ENCODE measurements at regions not wholly inside any gene's neighbourhood (a gene's known extent, or its start where the extent isn't known, plus 50 kb on each side); places are given as distances from the start of the nearest gene placed in this dataset.
"Not testable (repeated sequence)": the region's sequence is repeated elsewhere in the genome, so short reads cannot be mapped to it uniquely, and the experiment has no call there.

DNA sequence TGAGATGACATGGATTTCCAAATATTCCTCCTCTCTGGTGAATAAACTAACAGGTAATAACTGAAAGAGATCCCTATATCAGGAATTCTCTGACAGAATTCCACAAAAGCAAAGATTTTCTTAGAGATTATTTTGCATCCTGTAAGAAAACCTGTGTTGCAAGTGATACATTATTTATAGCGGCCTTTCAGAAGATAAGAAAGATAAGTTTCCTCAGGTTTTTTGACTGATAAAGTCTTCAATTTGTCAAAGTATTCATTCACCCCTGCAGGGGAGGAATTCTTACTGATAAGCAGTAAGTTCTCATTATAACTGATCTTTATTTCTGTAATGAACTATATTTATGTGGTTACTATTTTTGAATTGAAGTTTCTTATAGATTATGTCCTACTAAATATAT is 554.0 kb downstream of the ARL4A start:
- DNase-seq, result no peak

DNA sequence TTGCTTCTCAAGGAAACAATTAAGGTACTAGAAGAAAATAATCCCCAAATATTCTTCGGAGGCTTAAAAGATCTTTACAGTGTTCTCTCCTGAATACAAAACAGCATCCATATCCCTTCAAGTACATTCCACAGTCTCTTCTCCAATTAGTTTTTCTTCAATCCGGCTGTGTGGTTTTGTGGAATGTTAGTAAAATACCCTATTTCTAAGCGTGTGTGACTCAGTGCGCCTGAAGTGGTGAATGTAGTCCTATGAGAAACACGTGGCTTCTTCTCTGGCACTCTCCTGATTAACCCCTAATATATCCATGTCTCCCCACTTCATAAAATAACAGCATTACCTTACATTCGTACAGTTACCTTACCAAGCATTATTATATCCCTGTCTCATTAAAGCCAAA is 570.2 kb downstream of the ARL4A start:
- DNase-seq, result no peak

GRCh38 chr7:13258386-13258785 is 571.0 kb downstream of the ARL4A start:
- DNase-seq, result no peak

DNA sequence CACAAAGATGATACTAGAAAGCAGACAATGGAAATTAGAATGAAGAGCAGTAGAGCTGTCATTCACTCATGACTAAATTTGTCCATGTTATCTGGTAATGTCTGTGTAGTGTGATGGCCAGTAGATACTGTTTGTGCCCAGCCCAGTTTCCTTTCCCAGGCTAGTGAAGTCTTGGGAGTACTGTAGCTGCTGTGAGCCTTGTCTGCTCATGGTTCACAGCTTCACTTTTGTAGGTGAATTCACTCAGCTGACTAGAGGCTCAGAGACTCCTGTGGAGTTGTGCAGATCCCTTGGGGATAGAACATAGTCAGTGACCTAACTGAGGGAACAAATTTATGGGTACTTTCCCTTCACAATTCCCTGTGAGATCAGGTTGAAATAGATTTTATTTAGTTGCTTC is 572.5 kb downstream of the ARL4A start:
- DNase-seq, result no peak

GRCh38 chr7:13262929-13263530 is 575.6 kb downstream of the ARL4A start:
- peak; percentile 19 to 60 for DNase-seq

DNA sequence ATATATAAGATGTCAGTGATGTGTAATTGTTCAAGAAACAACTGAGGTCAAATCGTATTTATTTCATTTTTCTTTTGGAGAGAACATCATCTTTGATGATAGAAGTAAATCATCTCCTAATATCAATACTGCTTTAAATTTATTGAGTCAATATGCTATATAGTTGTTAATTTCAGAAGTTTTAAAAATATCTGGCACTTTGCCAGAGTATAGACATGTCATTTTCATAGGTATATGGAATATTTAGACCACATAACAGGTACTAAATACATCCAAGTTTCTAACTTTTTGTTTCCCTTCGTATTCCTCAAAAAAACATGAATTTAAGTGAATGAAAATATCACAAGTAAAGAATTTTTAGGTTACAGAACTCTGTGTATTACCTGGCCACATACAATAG is 577.8 kb downstream of the ARL4A start:
- no peak for DNase-seq

DNA sequence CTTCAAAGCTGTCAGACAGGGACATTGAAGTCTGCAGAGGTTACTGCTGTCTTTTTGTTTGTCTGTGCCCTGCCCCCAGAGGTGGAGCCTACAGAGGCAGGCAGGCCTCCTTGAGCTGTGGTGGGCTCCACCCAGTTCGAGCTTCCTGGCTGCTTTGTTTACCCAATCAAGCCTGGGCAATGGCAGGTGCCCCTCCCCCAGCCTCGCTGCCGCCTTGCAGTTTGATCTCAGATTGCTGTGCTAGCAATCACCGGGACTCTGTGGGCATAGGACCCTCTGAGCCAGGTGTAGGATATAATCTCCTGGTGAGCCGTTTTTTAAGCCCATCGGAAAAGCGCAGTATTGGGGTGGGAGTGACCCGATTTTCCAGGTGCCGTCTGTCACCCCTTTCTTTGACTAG is 586.8 kb downstream of the ARL4A start:
- DNase-seq, result not testable (repeated sequence)

DNA sequence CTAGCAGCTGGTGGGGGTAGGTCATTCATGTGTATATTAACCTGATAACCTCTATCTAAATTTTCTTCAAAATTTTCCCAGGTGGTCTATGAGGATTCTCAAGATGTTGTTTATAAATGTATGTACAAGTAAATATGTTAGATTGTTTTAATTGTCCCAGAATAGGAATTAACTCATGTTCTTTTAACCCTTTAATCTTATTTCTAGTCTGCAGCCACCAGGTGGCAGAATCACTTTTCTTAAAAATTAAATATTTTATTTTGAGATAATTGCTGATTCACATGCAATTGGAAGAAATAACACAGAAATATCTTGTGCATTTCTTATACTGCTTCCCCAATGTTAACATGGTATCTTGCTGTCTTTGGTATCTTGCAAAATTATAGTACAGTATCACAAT is 589.5 kb downstream of the ARL4A start:
- no peak for DNase-seq

DNA sequence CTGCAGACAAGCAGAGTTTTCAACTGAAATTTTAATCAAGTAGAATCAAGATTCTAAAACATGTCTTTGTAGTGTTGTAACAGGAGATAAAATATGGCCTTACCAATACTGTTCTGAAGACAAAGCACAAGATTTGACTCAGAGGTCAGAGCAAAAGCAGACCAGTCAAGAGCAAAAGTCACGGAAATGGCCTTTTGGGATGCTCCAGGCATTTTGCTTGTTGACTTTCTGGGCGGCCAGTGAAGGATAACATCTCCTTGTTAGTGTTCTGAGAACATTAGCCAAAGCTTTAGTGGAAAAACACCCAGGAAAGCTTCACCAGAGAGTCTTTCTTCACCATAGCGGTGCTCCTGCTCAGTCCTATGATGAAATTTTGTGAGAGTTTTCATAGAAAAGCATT is 590.6 kb downstream of the ARL4A start:
- no peak for DNase-seq

- peak; percentile 17 to 65 for DNase-seq
These were observed 592.5 kb downstream of the ARL4A start for GRCh38 chr7:13279854-13280435.

- peak; percentile 4 to 31 for DNase-seq
These were observed 595.0 kb downstream of the ARL4A start for GRCh38 chr7:13282377-13282980.

DNA sequence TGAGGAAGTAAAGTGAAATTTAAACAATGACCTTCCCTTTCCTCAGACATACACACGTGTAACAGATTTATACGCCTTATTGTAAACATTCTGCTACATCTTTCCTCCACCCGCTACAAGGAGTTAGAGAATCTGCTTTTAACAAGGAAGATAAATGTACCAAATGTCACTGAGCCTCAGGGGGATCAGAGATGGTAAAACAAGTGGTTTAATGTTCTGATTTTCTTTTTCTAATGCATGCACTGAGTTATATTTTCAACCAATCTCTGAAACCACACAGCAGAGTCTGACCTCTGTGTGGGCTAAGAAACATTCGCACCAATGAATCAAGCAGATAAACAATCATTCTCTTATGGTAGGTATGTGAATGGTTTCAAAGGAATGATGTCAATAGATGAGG is 599.5 kb downstream of the ARL4A start:
- DNase-seq, result no peak

DNA sequence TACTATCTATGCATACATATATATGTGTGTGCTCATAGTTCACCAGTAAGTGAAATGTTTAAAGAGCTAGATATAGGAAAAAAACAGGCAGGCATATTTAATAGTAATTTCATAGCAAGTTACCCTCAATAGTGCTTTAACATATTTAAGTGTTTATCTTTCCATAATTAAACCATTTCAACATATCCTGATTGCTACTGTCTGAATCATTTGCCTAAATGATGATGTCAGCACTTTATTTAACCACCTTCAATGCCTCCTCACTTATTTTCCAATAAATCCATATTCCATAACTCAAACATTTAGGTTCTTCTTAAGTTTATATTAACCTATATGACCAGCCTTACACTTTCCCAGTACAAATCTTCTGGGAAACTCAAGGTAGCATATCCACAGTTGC is 601.1 kb downstream of the ARL4A start:
- no peak for DNase-seq

DNA sequence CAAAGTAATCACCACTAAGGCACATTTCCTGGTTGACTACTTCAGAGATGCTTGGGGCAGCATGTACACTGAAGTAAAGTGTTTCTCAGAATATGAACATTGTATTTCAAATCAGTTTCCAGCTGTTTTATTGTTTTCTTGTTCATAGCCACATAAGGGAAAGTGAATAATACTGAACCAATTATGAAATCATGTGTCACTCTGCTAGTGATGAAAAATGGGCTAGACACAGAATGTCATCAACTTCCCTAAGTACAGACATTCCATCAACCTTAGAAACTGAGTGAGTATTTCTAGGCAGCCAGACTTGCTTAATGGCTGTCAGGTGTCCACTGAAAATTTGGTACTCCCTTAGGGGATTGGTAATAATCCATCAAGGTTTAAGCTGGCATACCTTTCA is 603.5 kb downstream of the ARL4A start:
- peak; percentile 4 to 5 for DNase-seq

GRCh38 chr7:13293264-13294002 is 606.0 kb downstream of the ARL4A start:
- no peak for DNase-seq

DNA sequence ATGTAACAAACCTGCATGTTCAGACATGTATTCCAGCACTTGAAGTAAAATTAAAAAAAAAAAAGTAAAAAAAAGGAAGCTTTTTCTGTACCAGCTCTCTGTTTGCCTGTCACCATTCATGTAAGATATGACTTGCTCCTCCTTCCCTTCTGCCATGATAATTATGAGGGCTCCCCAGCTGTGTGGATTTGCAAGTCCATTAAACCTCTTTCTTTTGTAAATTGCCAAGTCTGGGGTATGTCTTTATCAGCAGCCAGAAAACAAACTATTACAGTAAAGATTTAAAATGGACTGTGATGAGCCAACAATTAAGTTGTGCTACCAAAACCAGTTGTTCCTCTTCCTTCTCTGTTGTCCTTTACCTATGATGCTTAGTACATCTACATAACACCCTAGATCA is 619.6 kb downstream of the ARL4A start:
- no peak for DNase-seq

DNA sequence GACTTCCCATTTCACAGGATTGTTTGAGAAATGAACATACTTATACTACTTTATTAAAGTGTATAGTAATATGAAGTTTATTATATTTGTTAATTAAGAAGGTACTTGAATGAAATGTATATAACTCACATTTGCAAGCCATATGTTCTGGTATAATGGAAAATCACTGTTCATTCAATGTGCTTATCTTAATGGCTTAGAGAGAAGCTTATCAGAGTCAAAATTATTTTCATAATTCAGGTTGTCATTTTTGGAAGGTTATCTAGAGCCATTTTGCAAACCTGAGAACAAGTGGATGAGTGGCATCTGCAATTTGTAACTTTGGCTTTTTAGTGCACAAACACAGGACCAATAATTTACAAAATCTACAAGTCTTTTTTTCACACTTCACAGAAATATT is 621.0 kb downstream of the ARL4A start:
- no peak for DNase-seq

- no peak for DNase-seq
These were observed 622.1 kb downstream of the ARL4A start for GRCh38 chr7:13309535-13309934.

- DNase-seq, result no peak
These were observed 624.9 kb downstream of the ARL4A start for GRCh38 chr7:13312307-13312706.

DNA sequence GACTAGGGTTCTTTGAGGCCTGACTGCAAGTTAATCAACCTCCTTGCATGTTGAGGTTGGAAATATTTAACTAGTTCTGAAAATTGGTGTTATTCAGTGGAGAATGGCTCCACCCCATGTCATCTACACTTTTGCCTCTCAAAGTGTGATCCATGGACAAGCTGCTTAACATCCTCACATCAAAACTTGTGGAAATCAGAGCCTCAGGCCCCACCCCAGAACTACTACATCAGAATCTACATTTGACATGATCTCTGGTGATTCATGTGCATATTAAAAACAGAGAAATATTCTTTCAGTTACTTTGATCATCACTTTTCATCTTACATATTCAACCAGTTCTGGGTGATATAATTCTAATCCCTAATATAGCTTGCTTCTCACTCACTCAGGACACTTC is 632.9 kb downstream of the ARL4A start:
- no peak for DNase-seq

GRCh38 chr7:13321316-13321715 is 633.9 kb downstream of the ARL4A start:
- DNase-seq, result no peak

GRCh38 chr7:13322126-13322525 is 634.7 kb downstream of the ARL4A start:
- DNase-seq, result no peak

- no peak for DNase-seq
These were observed 640.2 kb downstream of the ARL4A start for GRCh38 chr7:13327669-13328068.

DNA sequence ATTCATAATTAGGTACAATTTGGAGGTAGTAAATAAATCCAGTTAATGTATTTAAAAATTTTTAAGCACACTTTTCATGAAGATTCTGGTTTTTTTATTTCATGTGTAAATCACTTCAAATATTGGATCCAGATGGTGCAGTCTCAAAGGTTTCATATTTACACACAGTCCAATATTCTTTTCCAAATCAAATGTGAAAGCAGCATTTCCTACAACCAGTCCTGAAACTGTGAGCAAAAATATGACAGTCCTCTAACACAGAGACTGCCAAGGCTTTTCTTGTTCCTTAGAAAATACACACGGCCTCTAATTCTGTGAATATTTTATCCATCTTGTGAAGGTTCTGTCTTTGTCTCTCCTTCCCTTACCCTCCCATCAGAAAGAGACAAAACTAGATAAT is 645.9 kb downstream of the ARL4A start:
- no peak for DNase-seq

All from inflammatory macrophage treated with lipopolysaccharide for 1 hour (primary cell).